ENCODE measurements at regions not wholly inside any gene's neighbourhood (a gene's known extent, or its start where the extent isn't known, plus 50 kb on each side); places are given as distances from the start of the nearest gene placed in this dataset.

GRCh38 chr2:37782155-37782673 lies 110.8 kb upstream of the CDC42EP3 start:
- no peak for DNase-seq (ENCODE audit: low spot score)

GRCh38 chr2:37782721-37783371 lies 111.4 kb upstream of the CDC42EP3 start:
- DNase-seq (ENCODE audit: low spot score) = no peak

- no peak for DNase-seq (ENCODE audit: low spot score)
Observed at GRCh38 chr2:37783545-37783944, 112.1 kb upstream of the CDC42EP3 start.

- DNase-seq (ENCODE audit: low spot score) = no peak
Observed at GRCh38 chr2:37784071-37784758, 112.8 kb upstream of the CDC42EP3 start.

GRCh38 chr2:37784759-37785149 lies 113.3 kb upstream of the CDC42EP3 start:
- DNase-seq (ENCODE audit: low spot score) = no peak

GRCh38 chr2:37786191-37786698 lies 114.8 kb upstream of the CDC42EP3 start:
- no peak for DNase-seq (ENCODE audit: low spot score)

GRCh38 chr2:37786854-37787253 lies 115.4 kb upstream of the CDC42EP3 start:
- DNase-seq (ENCODE audit: low spot score) = no peak

GRCh38 chr2:37788602-37789209 lies 117.3 kb upstream of the CDC42EP3 start:
- DNase-seq (ENCODE audit: low spot score) = no peak

- DNase-seq (ENCODE audit: low spot score) = no peak
Observed at GRCh38 chr2:37790019-37790418, 118.6 kb upstream of the CDC42EP3 start.

- no peak for DNase-seq (ENCODE audit: low spot score)
Observed at GRCh38 chr2:37790462-37790861, 119.0 kb upstream of the CDC42EP3 start.

GRCh38 chr2:37792366-37792765 lies 120.9 kb upstream of the CDC42EP3 start:
- no peak for DNase-seq (ENCODE audit: low spot score)

- DNase-seq (ENCODE audit: low spot score) = no peak
Observed at GRCh38 chr2:37793004-37793403, 121.6 kb upstream of the CDC42EP3 start.

- no peak for DNase-seq (ENCODE audit: low spot score)
Observed at GRCh38 chr2:37794717-37795116, 123.3 kb upstream of the CDC42EP3 start.

GRCh38 chr2:37795456-37795855 lies 124.0 kb upstream of the CDC42EP3 start:
- no peak for DNase-seq (ENCODE audit: low spot score)

GRCh38 chr2:37795938-37796337 lies 124.5 kb upstream of the CDC42EP3 start:
- DNase-seq (ENCODE audit: low spot score) = no peak

- no peak for DNase-seq (ENCODE audit: low spot score)
Observed at GRCh38 chr2:37796481-37796880, 125.0 kb upstream of the CDC42EP3 start.

- DNase-seq (ENCODE audit: low spot score) = no peak
Observed at GRCh38 chr2:37797081-37797480, 125.6 kb upstream of the CDC42EP3 start.

GRCh38 chr2:37798315-37799005 lies 126.6 kb upstream of the RMDN2 start:
- DNase-seq (ENCODE audit: low spot score) = no peak

- no peak for DNase-seq (ENCODE audit: low spot score)
Observed at GRCh38 chr2:37800176-37800858, 124.8 kb upstream of the RMDN2 start.

- DNase-seq (ENCODE audit: low spot score) = no peak
Observed at GRCh38 chr2:37802211-37802752, 122.8 kb upstream of the RMDN2 start.

- no peak for DNase-seq (ENCODE audit: low spot score)
Observed at GRCh38 chr2:37802899-37803379, 122.1 kb upstream of the RMDN2 start.
